B cell (primary cell): ENCODE measurements at regions not wholly inside any gene's neighbourhood (a gene's known extent, or its start where the extent isn't known, plus 50 kb on each side); places are given as distances from the start of the nearest gene placed in this dataset.
"Not testable (repeated sequence)": the region's sequence is repeated elsewhere in the genome, so short reads cannot be mapped to it uniquely, and the experiment has no call there.

Experiments
- CTCF ChIP-seq: fragments of 200-600 bp; IDR thresholded peaks from one replicate; pipeline ENCODE4 v1.8.0; 2022; ENCODE audit warnings: antibody characterized with exemption, mild to moderate bottlenecking
- EZH2 ChIP-seq: IDR thresholded peaks from 2 replicates; pipeline ENCODE4 v1.6.1; 2012; ENCODE audit warnings: borderline replicate concordance, low read depth, mild to moderate bottlenecking, moderate library complexity, low read length; ENCODE audit not compliant: insufficient read depth, poor library complexity, severe bottlenecking

GRCh38 chr16:16586969-16587368, 208.0 kb downstream of the NPIPA7 start:
- TF ChIP-seq CTCF, EZH2: not testable (repeated sequence)
